ENCODE measurements at regions not wholly inside any gene's neighbourhood (a gene's known extent, or its start where the extent isn't known, plus 50 kb on each side); places are given as distances from the start of the nearest gene placed in this dataset.

- no peak for TF ChIP-seq TAF1 (IDR thresholded peaks at IDR 0.05; ENCODE audit: borderline replicate concordance, insufficient read depth, low read length)
- no peak for TF ChIP-seq POLR2AphosphoS5 (IDR thresholded peaks at IDR 0.05; ENCODE audit: low read depth, low read length)
- no peak for TF ChIP-seq FOXP2 (optimal IDR thresholded peaks at IDR 0.05; ENCODE audit: borderline replicate concordance, extremely low read depth, extremely low read length, insufficient read depth)
- no peak for TF ChIP-seq SIN3A (IDR thresholded peaks at IDR 0.05; ENCODE audit: borderline replicate concordance, insufficient read depth, low read length)
- TF ChIP-seq, protein P1, sequence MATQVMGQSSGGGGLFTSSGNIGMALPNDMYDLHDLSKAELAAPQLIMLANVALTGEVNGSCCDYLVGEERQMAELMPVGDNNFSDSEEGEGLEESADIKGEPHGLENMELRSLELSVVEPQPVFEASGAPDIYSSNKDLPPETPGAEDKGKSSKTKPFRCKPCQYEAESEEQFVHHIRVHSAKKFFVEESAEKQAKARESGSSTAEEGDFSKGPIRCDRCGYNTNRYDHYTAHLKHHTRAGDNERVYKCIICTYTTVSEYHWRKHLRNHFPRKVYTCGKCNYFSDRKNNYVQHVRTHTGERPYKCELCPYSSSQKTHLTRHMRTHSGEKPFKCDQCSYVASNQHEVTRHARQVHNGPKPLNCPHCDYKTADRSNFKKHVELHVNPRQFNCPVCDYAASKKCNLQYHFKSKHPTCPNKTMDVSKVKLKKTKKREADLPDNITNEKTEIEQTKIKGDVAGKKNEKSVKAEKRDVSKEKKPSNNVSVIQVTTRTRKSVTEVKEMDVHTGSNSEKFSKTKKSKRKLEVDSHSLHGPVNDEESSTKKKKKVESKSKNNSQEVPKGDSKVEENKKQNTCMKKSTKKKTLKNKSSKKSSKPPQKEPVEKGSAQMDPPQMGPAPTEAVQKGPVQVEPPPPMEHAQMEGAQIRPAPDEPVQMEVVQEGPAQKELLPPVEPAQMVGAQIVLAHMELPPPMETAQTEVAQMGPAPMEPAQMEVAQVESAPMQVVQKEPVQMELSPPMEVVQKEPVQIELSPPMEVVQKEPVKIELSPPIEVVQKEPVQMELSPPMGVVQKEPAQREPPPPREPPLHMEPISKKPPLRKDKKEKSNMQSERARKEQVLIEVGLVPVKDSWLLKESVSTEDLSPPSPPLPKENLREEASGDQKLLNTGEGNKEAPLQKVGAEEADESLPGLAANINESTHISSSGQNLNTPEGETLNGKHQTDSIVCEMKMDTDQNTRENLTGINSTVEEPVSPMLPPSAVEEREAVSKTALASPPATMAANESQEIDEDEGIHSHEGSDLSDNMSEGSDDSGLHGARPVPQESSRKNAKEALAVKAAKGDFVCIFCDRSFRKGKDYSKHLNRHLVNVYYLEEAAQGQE (IDR thresholded peaks at IDR 0.05; ENCODE audit: insufficient read depth in 1 of 2, low read depth in 2 of 2, low read length in 2 of 2): no peak
Observed at GRCh38 chr20:43383026-43383795, 74.5 kb upstream of the SRSF6 start.

GRCh38 chr20:43379239-43379917 is 78.3 kb upstream of the SRSF6 start:
- TF ChIP-seq TAF1 (IDR thresholded peaks at IDR 0.05; ENCODE audit: borderline replicate concordance, insufficient read depth, low read length): no peak
- no peak for TF ChIP-seq SIN3A (IDR thresholded peaks at IDR 0.05; ENCODE audit: borderline replicate concordance, insufficient read depth, low read length)
- TF ChIP-seq, protein P1 (IDR thresholded peaks at IDR 0.05; ENCODE audit: insufficient read depth in 1 of 2, low read depth in 2 of 2, low read length in 2 of 2): no peak
- TF ChIP-seq FOXP2 (optimal IDR thresholded peaks at IDR 0.05; ENCODE audit: borderline replicate concordance, extremely low read depth, extremely low read length, insufficient read depth): no peak

- TF ChIP-seq FOXP2 (optimal IDR thresholded peaks at IDR 0.05; ENCODE audit: borderline replicate concordance, extremely low read depth, extremely low read length, insufficient read depth) (no peak), TAF1 (IDR thresholded peaks at IDR 0.05; ENCODE audit: borderline replicate concordance, insufficient read depth, low read length) (no peak), POLR2AphosphoS5 (IDR thresholded peaks at IDR 0.05; ENCODE audit: low read depth, low read length) (no peak), SIN3A (IDR thresholded peaks at IDR 0.05; ENCODE audit: borderline replicate concordance, insufficient read depth, low read length) (no peak)
- TF ChIP-seq, protein P1 (IDR thresholded peaks at IDR 0.05; ENCODE audit: insufficient read depth in 1 of 2, low read depth in 2 of 2, low read length in 2 of 2): no peak
Observed at GRCh38 chr20:43376831-43377230, 80.9 kb upstream of the SRSF6 start.

DNA sequence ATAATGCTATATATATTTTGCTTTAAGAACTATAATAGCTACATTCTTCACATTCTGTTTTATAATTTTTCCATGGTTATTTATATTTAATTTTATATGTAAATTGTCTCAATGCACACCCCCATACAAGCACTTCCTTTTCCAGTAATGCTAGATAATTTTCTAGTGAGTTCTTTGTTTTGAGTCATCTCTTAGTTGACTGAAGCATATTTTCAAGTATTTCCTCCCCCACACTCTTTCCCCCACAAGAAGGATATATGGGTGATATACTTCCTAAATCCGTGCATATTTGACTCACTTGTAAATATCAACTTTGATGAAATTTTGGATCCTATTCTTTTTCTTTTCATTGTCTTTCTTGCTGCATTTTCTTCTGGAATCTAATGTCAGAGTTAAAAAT is 82.1 kb upstream of the SRSF6 start:
- TF ChIP-seq TAF1 (IDR thresholded peaks at IDR 0.05; ENCODE audit: borderline replicate concordance, insufficient read depth, low read length): no peak
- TF ChIP-seq, protein P1 (IDR thresholded peaks at IDR 0.05; ENCODE audit: insufficient read depth in 1 of 2, low read depth in 2 of 2, low read length in 2 of 2): no peak
- TF ChIP-seq POLR2AphosphoS5 (IDR thresholded peaks at IDR 0.05; ENCODE audit: low read depth, low read length): no peak
- no peak for TF ChIP-seq FOXP2 (optimal IDR thresholded peaks at IDR 0.05; ENCODE audit: borderline replicate concordance, extremely low read depth, extremely low read length, insufficient read depth)
- TF ChIP-seq SIN3A (IDR thresholded peaks at IDR 0.05; ENCODE audit: borderline replicate concordance, insufficient read depth, low read length): no peak

Measured in PFSK-1 (cell line).